Omental fat pad (tissue), 3 donors: ENCODE measurements at regions not wholly inside any gene's neighbourhood (a gene's known extent, or its start where the extent isn't known, plus 50 kb on each side); places are given as distances from the start of the nearest gene placed in this dataset.
A peak's percentile ranks its signal among the peaks of the same experiment; 100 is the strongest.

Experiments used
- ATAC-seq: fragments of 150-250 bp; one replicate; pipeline ENCODE4 v1.9.1; 2016; ENCODE audit warnings: mild to moderate bottlenecking, moderate library complexity; ENCODE audit not compliant: low FRiP score
- DNase-seq: peaks from one replicate; pipeline ENCODE4 v3.0.0-alpha.2; 2019; ENCODE audit warnings: low spot score
- CTCF ChIP-seq, 3 donors: fragments of 450-650 bp; IDR thresholded peaks; one replicate each; pipeline ENCODE4 v1.5.1; 2016 to 2017; ENCODE audit warnings: antibody characterized with exemption in 3 of 3, mild to moderate bottlenecking in 3 of 3, moderate library complexity in 2 of 3

GRCh38 chr1:198084241-198084908, 72.4 kb upstream of the NEK7 start:
- ATAC-seq (no peak), DNase-seq (no peak)
- no peak for TF ChIP-seq CTCF (IDR thresholded peaks at IDR 0.05)

GRCh38 chr1:198086051-198086745, 70.6 kb upstream of the NEK7 start:
- TF ChIP-seq CTCF (IDR thresholded peaks at IDR 0.05), result no peak
- DNase-seq (no peak), ATAC-seq (no peak)

GRCh38 chr1:198087831-198088230, 69.0 kb upstream of the NEK7 start:
- no peak for TF ChIP-seq CTCF (IDR thresholded peaks at IDR 0.05)

GRCh38 chr1:198088360-198089071, 68.3 kb upstream of the NEK7 start:
- TF ChIP-seq CTCF (IDR thresholded peaks at IDR 0.05), result no peak
- DNase-seq (no peak), ATAC-seq (peak; percentile 76)

More at GRCh38 chr1:198087831-198088230, 69.0 kb upstream of the NEK7 start:
- DNase-seq, result no peak
- ATAC-seq, result no peak

GRCh38 chr1:198096390-198096789, 60.4 kb upstream of the NEK7 start:
- ATAC-seq (peak; percentile 84), DNase-seq (no peak)
- no peak for TF ChIP-seq CTCF (IDR thresholded peaks at IDR 0.05)

- no peak for TF ChIP-seq CTCF (IDR thresholded peaks at IDR 0.05)
- ATAC-seq, result no peak
- DNase-seq, result no peak
Observed at GRCh38 chr1:198099755-198100154, 57.0 kb upstream of the NEK7 start.
